Type B pancreatic cell (in vitro differentiated cells): ENCODE measurements at regions not wholly inside any gene's neighbourhood (a gene's known extent, or its start where the extent isn't known, plus 50 kb on each side); places are given as distances from the start of the nearest gene placed in this dataset.

ENCODE experiments used
- DNase-seq: peaks from one replicate; pipeline ENCODE4 v3.0.0; 2021; ENCODE audit warnings: mixed read lengths; ENCODE audit not compliant: unreplicated experiment; ENCODE audit errors: extremely low spot score
- H3K27ac Mint-ChIP-seq: 2 replicates; pipeline ENCODE4 v1.8.0; 2021; ENCODE audit warnings: mild to moderate bottlenecking, mixed read lengths
- H3K27me3 Mint-ChIP-seq: 2 replicates; pipeline ENCODE4 v1.8.0; 2021; ENCODE audit warnings: mixed read lengths
- H3K36me3 Mint-ChIP-seq: 2 replicates; pipeline ENCODE4 v1.8.0; 2021; ENCODE audit warnings: mixed read lengths
- H3K4me1 Mint-ChIP-seq: one replicate; pipeline ENCODE4 v1.8.0; 2021; ENCODE audit warnings: mixed read lengths; ENCODE audit not compliant: unreplicated experiment
- H3K4me3 Mint-ChIP-seq: 2 replicates; pipeline ENCODE4 v1.8.0; 2021; ENCODE audit warnings: mild to moderate bottlenecking, mixed read lengths
- H3K9me3 Mint-ChIP-seq: 2 replicates; pipeline ENCODE4 v1.8.0; 2021; ENCODE audit warnings: mixed read lengths
- CTCF ChIP-seq: fragments of 200-600 bp; sonication (generic); conservative IDR thresholded peaks from 2 replicates; pipeline ENCODE4 v1.5.0; 2021; ENCODE audit warnings: antibody characterized with exemption, mild to moderate bottlenecking

- no peak for TF ChIP-seq CTCF
- no peak for DNase-seq
- peaks cover 6% of the 10 kb centered on the region for H3K4me1 Mint-ChIP-seq
- no peaks in the 10 kb centered on the region for H3K36me3 Mint-ChIP-seq
- no peaks in the 10 kb centered on the region for H3K27me3 Mint-ChIP-seq
- H3K27ac Mint-ChIP-seq, result no peak overlapping the region
- H3K9me3 Mint-ChIP-seq, result no peaks in the 10 kb centered on the region
- H3K4me3 Mint-ChIP-seq, result no peak overlapping the region
Observed at GRCh38 chr20:51900443-51900842, 98.1 kb upstream of the SALL4 start.

GRCh38 chr20:51899674-51900073 is 97.4 kb upstream of the SALL4 start:
- Mint-ChIP-seq H3K36me3 (no peaks in the 10 kb centered on the region), H3K4me3 (no peak overlapping the region), H3K27ac (no peak overlapping the region), H3K27me3 (no peaks in the 10 kb centered on the region), H3K4me1 (peaks cover 6% of the 10 kb centered on the region), H3K9me3 (no peaks in the 10 kb centered on the region)
- DNase-seq, result no peak
- no peak for TF ChIP-seq CTCF

GRCh38 chr20:51898788-51899187 is 96.5 kb upstream of the SALL4 start:
- no peak for TF ChIP-seq CTCF
- Mint-ChIP-seq H3K27ac (no peak overlapping the region), H3K36me3 (no peaks in the 10 kb centered on the region), H3K27me3 (no peaks in the 10 kb centered on the region), H3K4me3 (no peak overlapping the region), H3K4me1 (no peaks in the 10 kb centered on the region), H3K9me3 (no peaks in the 10 kb centered on the region)
- no peak for DNase-seq

DNA sequence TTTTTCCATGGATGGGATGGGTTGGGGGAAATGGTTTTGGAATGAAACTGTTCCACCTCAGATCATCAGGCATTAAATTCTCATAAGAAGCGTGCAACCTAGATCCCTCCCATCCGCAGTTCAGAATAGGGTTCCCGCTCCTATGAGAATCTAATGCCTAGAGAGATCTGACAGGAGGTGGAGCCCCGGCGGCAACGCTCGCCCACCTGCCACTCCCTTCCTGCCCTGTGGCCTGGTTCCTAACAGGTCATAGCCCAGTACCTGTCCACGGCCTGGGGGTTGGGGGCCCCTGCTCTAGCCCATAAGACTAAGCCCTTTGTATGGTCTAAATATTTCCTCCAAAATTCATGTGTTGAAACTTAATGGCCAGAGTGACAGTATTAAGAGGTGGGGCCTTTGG is 92.3 kb upstream of the SALL4 start:
- Mint-ChIP-seq H3K4me3 (no peak overlapping the region), H3K9me3 (no peaks in the 10 kb centered on the region), H3K27me3 (peaks cover under 1% of the 10 kb centered on the region), H3K27ac (no peak overlapping the region), H3K36me3 (no peaks in the 10 kb centered on the region), H3K4me1 (peaks cover 4% of the 10 kb centered on the region)
- no peak for DNase-seq
- no peak for TF ChIP-seq CTCF

- Mint-ChIP-seq H3K27me3 (peaks cover 4% of the 10 kb centered on the region), H3K9me3 (no peaks in the 10 kb centered on the region), H3K27ac (no peak overlapping the region), H3K4me1 (peaks cover 8% of the 10 kb centered on the region), H3K36me3 (no peaks in the 10 kb centered on the region), H3K4me3 (no peak overlapping the region)
- no peak for TF ChIP-seq CTCF
- no peak for DNase-seq
Observed at GRCh38 chr20:51894201-51894600, 91.9 kb upstream of the SALL4 start.

DNA sequence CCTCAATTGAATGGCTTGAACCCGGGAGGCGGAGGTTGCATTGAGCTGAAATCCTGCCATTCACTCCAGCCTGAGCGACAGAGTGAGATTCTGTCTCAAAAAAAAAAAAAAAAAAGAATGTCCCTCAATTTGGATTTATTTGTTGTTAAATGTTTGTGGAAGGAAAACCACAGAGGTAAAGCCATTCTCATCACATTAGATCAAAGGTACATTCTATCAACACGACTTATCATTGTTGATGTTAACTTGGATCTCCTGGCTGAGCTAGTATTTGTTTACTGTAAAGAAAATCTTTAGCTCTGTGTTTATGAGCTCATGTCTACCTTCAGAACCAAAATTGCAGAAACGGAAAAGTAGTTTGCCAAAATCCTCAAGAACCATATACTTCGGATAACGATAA is 91.4 kb upstream of the SALL4 start:
- no peak for DNase-seq
- no peak for TF ChIP-seq CTCF
- no peak overlapping the region for H3K27ac Mint-ChIP-seq
- H3K4me1 Mint-ChIP-seq, result peaks cover 9% of the 10 kb centered on the region
- no peaks in the 10 kb centered on the region for H3K9me3 Mint-ChIP-seq
- no peaks in the 10 kb centered on the region for H3K36me3 Mint-ChIP-seq
- peaks cover 4% of the 10 kb centered on the region for H3K27me3 Mint-ChIP-seq
- no peak overlapping the region for H3K4me3 Mint-ChIP-seq
